K562 (cell line): ENCODE measurements at regions not wholly inside any gene's neighbourhood (a gene's known extent, or its start where the extent isn't known, plus 50 kb on each side); places are given as distances from the start of the nearest gene placed in this dataset.

Experiments
- ATAC-seq: fragments of 200-7000 bp; cut with Tn5 transposase; 3 replicates; pipeline ENCODE4 v1.9.1; 2020; ENCODE audit warnings: moderate library complexity
- BruUV-seq: library from RNA; stranded (reverse); fragments of 400-500 nt; replicated peaks from 2 replicates; lab custom pipeline; 2021; lab: Mats Ljungman, UMichigan
- CTCF ChIA-PET: fragments of 300-600 bp; formaldehyde crosslinking; extraction: SDS; loops from one replicate; lab custom pipeline; 2021; ENCODE audit warnings: low intra/inter-chr PET ratio; lab: Yijun Ruan, JAX
- POLR2A ChIA-PET: fragments of 300-600, 350-650 bp; sonication (Branson Sonifier 250); formaldehyde crosslinking; extraction: SDS; loops from one replicate; lab custom pipeline; 2021; ENCODE audit warnings: antibody characterized with exemption, inconsistent platforms; lab: Yijun Ruan, JAX
- DNase-seq, 4 experiments: peaks; one replicate each; pipeline versions ENCODE4 v3.0.0 to v3.0.0-alpha.2; 2011 to 2018; ENCODE audit warnings: low spot score in 3 of 4, mixed read lengths in 3 of 4; ENCODE audit errors: extremely low read depth in 1 of 4
- FAIRE-seq: peaks from 2 replicates; lab custom pipeline; 2011; peaks lifted over from hg19 to GRCh38; lab: Jason Lieb, UNC
- H2AFZ ChIP-seq: 2 replicates; pipeline ENCODE4 v1.6.0; 2011; ENCODE audit warnings: low read depth, low read length, control low read depth, inconsistent platforms
- H3K27ac ChIP-seq: fragments of 200-600 bp; 3 replicates; pipeline ENCODE4 v1.8.0; 2011; ENCODE audit warnings: low read depth, mild to moderate bottlenecking, control low read depth, inconsistent platforms, low read length, moderate library complexity, mixed read lengths; ENCODE audit errors: extremely low read depth
- H3K27me3 ChIP-seq, 2 experiments: fragments of 300-600 bp in 1 of 2; 2 replicates in 1 of 2; 3 replicates in 1 of 2; pipeline versions ENCODE4 v1.6.0 to v1.8.0; 2011; ENCODE audit warnings: inconsistent platforms in 2 of 2, low read length in 2 of 2, mild to moderate bottlenecking in 1 of 2, mixed read lengths in 1 of 2, moderate library complexity in 1 of 2; ENCODE audit not compliant: control insufficient read depth in 2 of 2, insufficient read depth in 2 of 2
- H3K36me3 ChIP-seq: fragments of 300-600 bp; 3 replicates; pipeline ENCODE4 v1.8.0; 2011; ENCODE audit warnings: mild to moderate bottlenecking, low read length, inconsistent platforms; ENCODE audit not compliant: control insufficient read depth, insufficient read depth
- H3K4me1 ChIP-seq, 2 experiments: fragments of 200-600 bp in 1 of 2; replicated peaks in 1 of 2; 2 replicates in 1 of 2; 3 replicates in 1 of 2; pipeline versions ENCODE4 v1.5.1 to v1.8.0; 2011; ENCODE audit warnings: inconsistent platforms in 2 of 2, low read length in 2 of 2, mild to moderate bottlenecking in 1 of 2, mixed read lengths in 1 of 2, moderate library complexity in 1 of 2; ENCODE audit not compliant: control insufficient read depth in 2 of 2, insufficient read depth in 2 of 2
- H3K4me2 ChIP-seq: 2 replicates; pipeline ENCODE4 v1.6.1; 2011; ENCODE audit warnings: low read length, control low read depth, inconsistent platforms, mixed read lengths; ENCODE audit not compliant: insufficient read depth
- H3K4me3 ChIP-seq: fragments of 200-600 bp; sonication (generic), shearing (Covaris generic); 2 replicates; pipeline ENCODE4 v1.5.1; 2016; ENCODE audit warnings: control low read depth, inconsistent platforms
- H3K79me2 ChIP-seq: fragments of 200-600 bp; 3 replicates; pipeline ENCODE4 v1.8.0; 2011; ENCODE audit warnings: low read length, inconsistent platforms; ENCODE audit not compliant: control insufficient read depth, insufficient read depth
- H3K9ac ChIP-seq, 2 experiments: 2 replicates each; pipeline versions ENCODE4 v1.6.0 to v1.6.1; 2011; ENCODE audit warnings: low read depth in 2 of 2, low read length in 2 of 2, control low read depth in 1 of 2, inconsistent platforms in 1 of 2, mild to moderate bottlenecking in 1 of 2, mixed read lengths in 1 of 2; ENCODE audit not compliant: insufficient read depth in 1 of 2
- H3K9me1 ChIP-seq: one replicate; pipeline ENCODE4 v1.6.0; 2011; ENCODE audit warnings: inconsistent platforms, mild to moderate bottlenecking, low read length, moderate library complexity; ENCODE audit not compliant: control insufficient read depth, insufficient read depth
- H3K9me3 ChIP-seq: replicated peaks from 2 replicates; pipeline ENCODE4 v1.5.1; 2011; ENCODE audit warnings: low read depth, low read length, inconsistent platforms; ENCODE audit not compliant: control insufficient read depth, insufficient read depth
- H4K20me1 ChIP-seq: replicated peaks from 2 replicates; pipeline ENCODE4 v1.6.1; 2011; ENCODE audit warnings: low read length, inconsistent platforms, mixed read lengths; ENCODE audit not compliant: control insufficient read depth, insufficient read depth
- BRD9 ChIP-seq: fragments of 450-650 bp; IDR thresholded peaks from 2 replicates; pipeline ENCODE4 v1.6.1; 2018; ENCODE audit warnings: low read depth; ENCODE audit not compliant: partially characterized antibody
- HDGF ChIP-seq: fragments of 450-650 bp; IDR thresholded peaks from 2 replicates; pipeline ENCODE4 v1.6.1; 2016
- MECOM ChIP-seq: fragments of 250-450 bp; sonication (Bioruptor Pico); IDR thresholded peaks from 2 replicates; pipeline ENCODE4 v1.8.0; 2022; ENCODE audit warnings: inconsistent platforms
- PRMT5 ChIP-seq: sonication (generic); formaldehyde crosslinking; IDR thresholded peaks from 2 replicates; pipeline ENCODE4 v1.5.0; 2020; ENCODE audit warnings: missing genetic modification reagents
- PYGO2 ChIP-seq: fragments of 450-650 bp; IDR thresholded peaks from 2 replicates; pipeline ENCODE4 v1.6.1; 2016; ENCODE audit warnings: mild to moderate bottlenecking, missing genetic modification characterization, moderate library complexity, missing compliant biosample characterization
- RBM17 ChIP-seq: fragments of 200-400 bp; formaldehyde crosslinking; IDR thresholded peaks from 2 replicates; pipeline ENCODE4 v1.6.1; 2017; ENCODE audit warnings: low read depth, mild to moderate bottlenecking, low read length, borderline replicate concordance
- STAG1 ChIP-seq: sonication (generic); formaldehyde crosslinking; IDR thresholded peaks from 2 replicates; pipeline ENCODE4 v1.5.0; 2020; ENCODE audit warnings: missing genetic modification reagents, borderline replicate concordance
- TBL1XR1 ChIP-seq, 2 experiments: IDR thresholded peaks; 2 replicates each; pipeline ENCODE4 v1.6.1; 2012; ENCODE audit warnings: improper control_type of control experiment in 2 of 2, low read length in 2 of 2, mild to moderate bottlenecking in 1 of 2
- TBP ChIP-seq: optimal IDR thresholded peaks from 2 replicates; pipeline ENCODE3; 2011; ENCODE audit warnings: low read depth, low read length, improper control_type of control experiment
- TRIM28 ChIP-seq: fragments of 450-650 bp; IDR thresholded peaks from 2 replicates; pipeline ENCODE4 v1.6.1; 2017
- ZKSCAN1 ChIP-seq: fragments of 150-350 bp; IDR thresholded peaks from 2 replicates; pipeline ENCODE4 v1.6.1; 2016; ENCODE audit warnings: low read depth, low read length
- ZNF239 ChIP-seq: fragments of 250-450 bp; sonication (Bioruptor Pico); IDR thresholded peaks from 2 replicates; pipeline ENCODE4 v1.4.0; 2020; ENCODE audit warnings: mild to moderate bottlenecking
- ZNF282 ChIP-seq: sonication (generic); formaldehyde crosslinking; IDR thresholded peaks from 2 replicates; pipeline ENCODE4 v1.8.1; 2023; ENCODE audit warnings: missing genetic modification reagents
- ZNF609 ChIP-seq: sonication (generic); formaldehyde crosslinking; IDR thresholded peaks from 2 replicates; pipeline ENCODE4 v1.8.1; 2023; ENCODE audit warnings: missing genetic modification reagents, mild to moderate bottlenecking, borderline replicate concordance
- ZNF668 ChIP-seq: fragments of 250-450 bp; sonication (Bioruptor Pico); IDR thresholded peaks from 2 replicates; pipeline ENCODE4 v1.8.0; 2022; ENCODE audit warnings: mild to moderate bottlenecking, inconsistent platforms
- WGBS: fragments of 100-300 bp; shearing (Covaris generic); methylation state at CpG from one replicate; pipeline ENCODE4 v1.1.6; 2016; ENCODE audit warnings: low coverage, mixed read lengths; ENCODE audit not compliant: insufficient coverage; ENCODE audit errors: missing lambda C conversion rate; 5-methylcytosine and 5-hydroxymethylcytosine counted together
- in situ Hi-C: fragments of 300-500 bp; cut with MboI; formaldehyde crosslinking; loops from 4 replicates; pipeline ENCODE4 v1.15.0; 2018; ENCODE audit warnings: inconsistent platforms, mixed read lengths
- intact Hi-C: fragments of 100-400 bp; cut with micrococcal nuclease; formaldehyde crosslinking; loops from 2 replicates; pipeline ENCODE4 v1.14.2; 2022
- TF ChIP-seq, protein P1 (sequence below): fragments of 250-450 bp; sonication (Bioruptor Pico); IDR thresholded peaks from 2 replicates; pipeline ENCODE4 v1.8.0; 2022; ENCODE audit warnings: inconsistent platforms
- TF ChIP-seq, protein P2 (sequence below): fragments of 250-450 bp; sonication (Bioruptor Pico); IDR thresholded peaks from 2 replicates; pipeline ENCODE4 v1.5.0; 2021

DNA sequence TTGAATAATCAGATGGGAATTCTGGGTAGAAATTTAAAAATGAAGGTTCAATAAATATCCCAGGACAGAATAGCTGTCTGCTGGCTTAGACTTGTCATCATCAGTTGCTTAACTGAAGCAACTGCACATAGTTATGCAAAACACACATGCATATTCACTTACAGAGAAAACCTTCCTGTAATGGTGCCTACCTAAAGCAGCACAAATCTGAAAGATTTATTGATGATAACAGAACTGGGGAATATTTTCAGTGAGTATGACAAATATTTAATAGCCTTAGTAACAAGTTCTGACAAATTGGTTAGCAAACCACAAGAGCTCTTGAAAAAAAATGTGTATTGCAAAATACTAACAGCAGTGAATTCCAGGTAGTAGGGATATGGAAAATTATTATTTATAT lies 606.8 kb upstream of the BOD1L1 start (continued):
- TF ChIP-seq ZKSCAN1 (no peak), BRD9 (no peak)

- Histone ChIP-seq H3K9me3 (no peaks in the 10 kb centered on the region), H3K4me3 (no peak overlapping the region), H2AFZ (no peak overlapping the region), H3K36me3 (no peaks in the 10 kb centered on the region), H4K20me1 (no peaks in the 10 kb centered on the region), H3K27ac (no peak overlapping the region), H3K9me1 (no peaks in the 10 kb centered on the region), H3K27me3 (no peaks in the 10 kb centered on the region), H3K4me2 (no peak overlapping the region), H3K4me1 (no peaks in the 10 kb centered on the region), H3K79me2 (no peaks in the 10 kb centered on the region), H3K9ac (no peak overlapping the region)
- intact Hi-C loops (no loop called here), in situ Hi-C loops (no loop called here)
- ChIA-PET POLR2A (no interaction called here), CTCF (no interaction called here)
- ATAC-seq (no peak), FAIRE-seq (no peak), DNase-seq (no peak)
- BruUV-seq, result no TSS peak
- WGBS, result 0% methylated on average over 2 of the region's 2 CpGs
- TF ChIP-seq, protein P1, sequence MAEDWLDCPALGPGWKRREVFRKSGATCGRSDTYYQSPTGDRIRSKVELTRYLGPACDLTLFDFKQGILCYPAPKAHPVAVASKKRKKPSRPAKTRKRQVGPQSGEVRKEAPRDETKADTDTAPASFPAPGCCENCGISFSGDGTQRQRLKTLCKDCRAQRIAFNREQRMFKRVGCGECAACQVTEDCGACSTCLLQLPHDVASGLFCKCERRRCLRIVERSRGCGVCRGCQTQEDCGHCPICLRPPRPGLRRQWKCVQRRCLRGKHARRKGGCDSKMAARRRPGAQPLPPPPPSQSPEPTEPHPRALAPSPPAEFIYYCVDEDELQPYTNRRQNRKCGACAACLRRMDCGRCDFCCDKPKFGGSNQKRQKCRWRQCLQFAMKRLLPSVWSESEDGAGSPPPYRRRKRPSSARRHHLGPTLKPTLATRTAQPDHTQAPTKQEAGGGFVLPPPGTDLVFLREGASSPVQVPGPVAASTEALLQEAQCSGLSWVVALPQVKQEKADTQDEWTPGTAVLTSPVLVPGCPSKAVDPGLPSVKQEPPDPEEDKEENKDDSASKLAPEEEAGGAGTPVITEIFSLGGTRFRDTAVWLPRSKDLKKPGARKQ (CRISPR knock-in tag), result no peak
- no peak for TF ChIP-seq PYGO2 (tag)
- TF ChIP-seq STAG1 (CRISPR knock-in tag), result no peak
- no peak for TF ChIP-seq MECOM (CRISPR knock-in tag)
- no peak for TF ChIP-seq ZNF609
- no peak for TF ChIP-seq PRMT5
- TF ChIP-seq TRIM28, result no peak
- TF ChIP-seq TBL1XR1 (IDR thresholded peaks at IDR 0.05; ENCODE audit: low read length in 2 of 2), result no peak
- TF ChIP-seq HDGF, result no peak
- no peak for TF ChIP-seq TBP
- TF ChIP-seq ZNF239, result no peak
- TF ChIP-seq ZNF668 (CRISPR knock-in tag), result no peak
- TF ChIP-seq ZNF282, result no peak
- TF ChIP-seq, protein P2, sequence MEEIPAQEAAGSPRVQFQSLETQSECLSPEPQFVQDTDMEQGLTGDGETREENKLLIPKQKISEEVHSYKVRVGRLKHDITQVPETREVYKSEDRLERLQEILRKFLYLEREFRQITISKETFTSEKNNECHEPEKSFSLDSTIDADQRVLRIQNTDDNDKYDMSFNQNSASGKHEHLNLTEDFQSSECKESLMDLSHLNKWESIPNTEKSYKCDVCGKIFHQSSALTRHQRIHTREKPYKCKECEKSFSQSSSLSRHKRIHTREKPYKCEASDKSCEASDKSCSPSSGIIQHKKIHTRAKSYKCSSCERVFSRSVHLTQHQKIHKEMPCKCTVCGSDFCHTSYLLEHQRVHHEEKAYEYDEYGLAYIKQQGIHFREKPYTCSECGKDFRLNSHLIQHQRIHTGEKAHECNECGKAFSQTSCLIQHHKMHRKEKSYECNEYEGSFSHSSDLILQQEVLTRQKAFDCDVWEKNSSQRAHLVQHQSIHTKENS (CRISPR knock-in tag), result no peak
- TF ChIP-seq RBM17, result no peak
These were observed 608.8 kb upstream of the BOD1L1 start for GRCh38 chr4:14236359-14236758.
